HG02852 (cell line): ENCODE measurements at regions not wholly inside any gene's neighbourhood (a gene's known extent, or its start where the extent isn't known, plus 50 kb on each side); places are given as distances from the start of the nearest gene placed in this dataset.
A peak's percentile ranks its signal among the peaks of the same experiment; 100 is the strongest.

Experiments used
- ATAC-seq: cut with Tn5 transposase; IDR thresholded peaks from one replicate; pipeline ENCODE4 v1.9.1; 2021; ENCODE audit warnings: mild to moderate bottlenecking, moderate library complexity; ENCODE audit not compliant: unreplicated experiment

DNA sequence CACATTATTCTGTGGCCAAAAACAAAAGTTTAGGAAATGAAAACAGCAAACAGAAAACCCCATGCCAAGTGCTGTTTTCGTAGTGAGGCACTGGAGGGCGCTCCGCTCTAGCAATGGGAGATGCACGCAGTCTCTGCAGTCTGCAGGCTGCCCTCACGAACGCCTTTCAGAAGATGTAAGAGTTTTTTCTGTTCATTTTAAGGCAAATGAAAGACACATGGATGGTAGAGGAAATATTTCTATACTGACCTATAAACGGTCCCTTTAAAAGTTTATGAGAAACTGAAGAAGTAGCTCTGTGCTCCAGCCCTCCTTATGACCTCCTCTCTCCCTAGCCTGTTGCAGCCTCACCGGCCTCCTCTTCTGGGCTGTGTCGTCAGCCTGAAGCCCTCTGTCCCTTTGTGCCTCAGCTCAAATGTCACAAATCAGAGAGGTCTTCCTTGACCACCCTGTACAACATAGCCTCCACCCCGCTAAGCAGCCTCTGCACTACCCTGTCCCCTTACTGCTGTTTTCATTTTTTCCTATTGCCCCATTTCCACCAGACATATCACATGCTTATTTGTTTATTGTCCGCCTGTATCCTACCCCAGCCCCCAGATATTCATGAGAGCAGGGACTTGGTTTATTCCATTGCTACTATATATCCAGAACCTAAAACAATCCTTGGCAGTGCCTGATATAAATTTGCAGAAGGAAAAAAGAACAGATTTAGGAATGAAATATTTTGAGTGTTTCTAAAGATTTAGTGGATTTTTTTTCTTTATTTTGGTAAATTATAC is 116.4 kb downstream of the TM9SF2 start:
- ATAC-seq: no peak

DNA sequence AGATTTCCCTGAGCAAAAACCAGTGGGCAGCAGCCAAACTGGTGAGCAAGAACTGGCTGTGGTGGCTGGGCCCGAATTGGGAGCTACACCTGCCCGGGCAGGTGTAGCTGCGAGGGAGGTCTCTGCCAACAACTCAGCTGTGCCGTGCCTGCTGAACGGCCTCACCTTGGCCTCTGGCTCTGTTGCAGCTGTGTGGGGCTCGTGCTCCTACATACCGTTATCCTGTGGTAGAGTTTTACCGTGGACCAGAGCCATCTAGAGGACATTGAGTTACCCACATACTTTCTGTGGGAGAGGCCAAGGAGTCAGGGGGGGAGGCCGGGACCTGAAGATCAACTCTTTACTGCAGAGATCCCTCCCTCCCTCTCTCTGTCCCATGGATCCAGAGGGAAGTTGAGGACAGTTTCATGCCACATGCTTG is 113.2 kb downstream of the TM9SF2 start:
- ATAC-seq: peak; percentile 76
